ENCODE measurements at regions not wholly inside any gene's neighbourhood (a gene's known extent, or its start where the extent isn't known, plus 50 kb on each side); places are given as distances from the start of the nearest gene placed in this dataset.

GRCh38 chr15:62298811-62299210 lies 133.7 kb upstream of the C2CD4B start:
- Histone ChIP-seq H3K9ac (ENCODE audit: low read length) (no peak overlapping the region), H2AFZ (ENCODE audit: low read depth, low read length) (no peak overlapping the region)
- TF ChIP-seq REST (IDR thresholded peaks at IDR 0.05; ENCODE audit: borderline replicate concordance) (no peak), CTCF (IDR thresholded peaks at IDR 0.05; ENCODE audit: poor library complexity, severe bottlenecking) (no peak), RAD21 (conservative IDR thresholded peaks at IDR 0.05) (no peak), EP300 (conservative IDR thresholded peaks at IDR 0.05; ENCODE audit: poor library complexity, severe bottlenecking) (no peak), TAF1 (IDR thresholded peaks at IDR 0.05; ENCODE audit: low read depth) (no peak), MXI1 (conservative IDR thresholded peaks at IDR 0.05; ENCODE audit: poor library complexity, severe bottlenecking) (no peak), EZH2 (IDR thresholded peaks at IDR 0.05; ENCODE audit: borderline replicate concordance, insufficient read depth, low read length, poor library complexity, severe bottlenecking) (no peak), POLR2AphosphoS5 (IDR thresholded peaks at IDR 0.05) (no peak)

GRCh38 chr15:62299541-62299940 lies 134.5 kb upstream of the C2CD4B start:
- Histone ChIP-seq H3K4me2 (ENCODE audit: low read length) (no peak overlapping the region), H3K27ac (ENCODE audit: low read length) (no peak overlapping the region)

More at GRCh38 chr15:62298811-62299210, 133.7 kb upstream of the C2CD4B start:
- H3K9me3 ChIP-seq (ENCODE audit: low read length), result no peaks in the 10 kb centered on the region
- H3K36me3 ChIP-seq (ENCODE audit: insufficient read depth, low read length), result no peaks in the 10 kb centered on the region
- H3F3A ChIP-seq (ENCODE audit: insufficient read depth, low read length, poor library complexity, severe bottlenecking), result no peaks in the 10 kb centered on the region
- H3K27ac ChIP-seq (ENCODE audit: low read length), result no peak overlapping the region
- H3K4me3 ChIP-seq (ENCODE audit: low read length), result no peak overlapping the region
- no peak overlapping the region for H3K4me2 ChIP-seq (ENCODE audit: low read length)
- H3K27me3 ChIP-seq (ENCODE audit: insufficient read depth, low read depth, low read length), result no peaks in the 10 kb centered on the region
- H3K9me2 ChIP-seq (ENCODE audit: insufficient read depth, low read length), result no peaks in the 10 kb centered on the region
- no peaks in the 10 kb centered on the region for H4K20me1 ChIP-seq (ENCODE audit: insufficient read depth)
- no peaks in the 10 kb centered on the region for H3K79me2 ChIP-seq (replicated peaks; ENCODE audit: insufficient read depth, low read length)

More at GRCh38 chr15:62299541-62299940, 134.5 kb upstream of the C2CD4B start:
- Histone ChIP-seq H3K9me3 (ENCODE audit: low read length) (no peaks in the 10 kb centered on the region), H3K36me3 (ENCODE audit: insufficient read depth, low read length) (no peaks in the 10 kb centered on the region), H2AFZ (ENCODE audit: low read depth, low read length) (no peak overlapping the region), H4K20me1 (ENCODE audit: insufficient read depth) (no peaks in the 10 kb centered on the region), H3K4me3 (ENCODE audit: low read length) (no peak overlapping the region), H3K27me3 (ENCODE audit: insufficient read depth, low read depth, low read length) (no peaks in the 10 kb centered on the region), H3K79me2 (replicated peaks; ENCODE audit: insufficient read depth, low read length) (no peaks in the 10 kb centered on the region), H3F3A (ENCODE audit: insufficient read depth, low read length, poor library complexity, severe bottlenecking) (no peaks in the 10 kb centered on the region), H3K9ac (ENCODE audit: low read length) (no peak overlapping the region), H3K9me2 (ENCODE audit: insufficient read depth, low read length) (no peaks in the 10 kb centered on the region)
- TF ChIP-seq CTCF (IDR thresholded peaks at IDR 0.05; ENCODE audit: poor library complexity, severe bottlenecking) (no peak), EZH2 (IDR thresholded peaks at IDR 0.05; ENCODE audit: borderline replicate concordance, insufficient read depth, low read length, poor library complexity, severe bottlenecking) (no peak), RAD21 (conservative IDR thresholded peaks at IDR 0.05) (no peak), EP300 (conservative IDR thresholded peaks at IDR 0.05; ENCODE audit: poor library complexity, severe bottlenecking) (no peak)
